ENCODE measurements at regions not wholly inside any gene's neighbourhood (a gene's known extent, or its start where the extent isn't known, plus 50 kb on each side); places are given as distances from the start of the nearest gene placed in this dataset.
"Not testable (repeated sequence)": the region's sequence is repeated elsewhere in the genome, so short reads cannot be mapped to it uniquely, and the experiment has no call there.

- DNase-seq, result peak in 1 of 2 donors; percentile 1
Observed at GRCh38 chr5:162209005-162209605, 141.5 kb downstream of the GABRG2 start.

- DNase-seq, result no peak
Observed at GRCh38 chr5:162214551-162214950, 147.0 kb downstream of the GABRG2 start.

- DNase-seq, result no peak
Observed at GRCh38 chr5:162217037-162217436, 149.5 kb downstream of the GABRG2 start.

- no peak for DNase-seq
Observed at GRCh38 chr5:162221910-162222309, 154.3 kb downstream of the GABRG2 start.

GRCh38 chr5:162227075-162227474 is 159.5 kb downstream of the GABRG2 start:
- no peak for DNase-seq

GRCh38 chr5:162230348-162230747 is 162.8 kb downstream of the GABRG2 start:
- no peak for DNase-seq

- DNase-seq, result no peak
Observed at GRCh38 chr5:162231522-162231921, 163.9 kb downstream of the GABRG2 start.

- no peak for DNase-seq
Observed at GRCh38 chr5:162240734-162241133, 173.2 kb downstream of the GABRG2 start.

- DNase-seq, result no peak
Observed at GRCh38 chr5:162242416-162242815, 174.8 kb downstream of the GABRG2 start.

- no peak for DNase-seq
Observed at GRCh38 chr5:162243651-162244050, 176.1 kb downstream of the GABRG2 start.

- DNase-seq, result no peak
Observed at GRCh38 chr5:162248107-162248713, 180.6 kb downstream of the GABRG2 start.

GRCh38 chr5:162256711-162257110 is 189.1 kb downstream of the GABRG2 start:
- no peak for DNase-seq

- no peak for DNase-seq
Observed at GRCh38 chr5:162268694-162269481, 201.3 kb downstream of the GABRG2 start.

- DNase-seq, result no peak
Observed at GRCh38 chr5:162272417-162272816, 204.8 kb downstream of the GABRG2 start.

GRCh38 chr5:162274679-162275078 is 207.1 kb downstream of the GABRG2 start:
- no peak for DNase-seq

GRCh38 chr5:162275387-162275786 is 207.8 kb downstream of the GABRG2 start:
- not testable (repeated sequence) for DNase-seq

GRCh38 chr5:162282191-162282590 is 214.6 kb downstream of the GABRG2 start:
- no peak for DNase-seq

- DNase-seq, result no peak
Observed at GRCh38 chr5:162283609-162284008, 216.0 kb downstream of the GABRG2 start.

GRCh38 chr5:162288647-162289296 is 221.2 kb downstream of the GABRG2 start:
- DNase-seq, result no peak

GRCh38 chr5:162289489-162289888 is 221.9 kb downstream of the GABRG2 start:
- DNase-seq, result no peak

GRCh38 chr5:162299793-162300192 is 232.2 kb downstream of the GABRG2 start:
- DNase-seq, result no peak

GRCh38 chr5:162301356-162301755 is 233.8 kb downstream of the GABRG2 start:
- DNase-seq, result no peak

- DNase-seq, result no peak
Observed at GRCh38 chr5:162323466-162323865, 255.9 kb downstream of the GABRG2 start.

GRCh38 chr5:162324328-162324727 is 256.8 kb downstream of the GABRG2 start:
- no peak for DNase-seq

Measured in stimulated activated CD4-positive, alpha-beta T cell treated with anti-CD3 and anti-CD28 coated beads, Interleukin-2, amount 100 ng/mL, for 48 hours (primary cell).